Ishikawa (cell line): ENCODE measurements at regions not wholly inside any gene's neighbourhood (a gene's known extent, or its start where the extent isn't known, plus 50 kb on each side); places are given as distances from the start of the nearest gene placed in this dataset.

Experiments used
- CEBPB ChIP-seq: IDR thresholded peaks from 2 replicates; pipeline ENCODE4 v1.6.1; 2012
- CREB1 ChIP-seq: IDR thresholded peaks from 2 replicates; pipeline ENCODE4 v1.6.1; 2012; ENCODE audit warnings: low read depth
- EGR1 ChIP-seq: IDR thresholded peaks from 2 replicates; pipeline ENCODE4 v1.6.1; 2012
- EP300 ChIP-seq: IDR thresholded peaks from 2 replicates; pipeline ENCODE4 v1.6.1; 2012; ENCODE audit warnings: borderline replicate concordance
- FOXM1 ChIP-seq: IDR thresholded peaks from 2 replicates; pipeline ENCODE4 v1.6.1; 2012; ENCODE audit warnings: low read depth, borderline replicate concordance
- NFIC ChIP-seq: IDR thresholded peaks from 2 replicates; pipeline ENCODE4 v1.6.1; 2012
- RAD21 ChIP-seq: IDR thresholded peaks from 2 replicates; pipeline ENCODE4 v1.6.1; 2012; ENCODE audit warnings: low read depth
- TAF1 ChIP-seq: IDR thresholded peaks from 2 replicates; pipeline ENCODE4 v1.6.1; 2012; ENCODE audit warnings: low read depth, mild to moderate bottlenecking
- TCF12 ChIP-seq: IDR thresholded peaks from 2 replicates; pipeline ENCODE4 v1.6.1; 2012; ENCODE audit warnings: low read depth
- TEAD4 ChIP-seq: IDR thresholded peaks from 2 replicates; pipeline ENCODE4 v1.6.1; 2012
- YY1 ChIP-seq: IDR thresholded peaks from 2 replicates; pipeline ENCODE4 v1.6.1; 2012; ENCODE audit warnings: low read depth
- ZBTB7A ChIP-seq: IDR thresholded peaks from 2 replicates; pipeline ENCODE4 v1.6.1; 2012; ENCODE audit warnings: low read depth
- TF ChIP-seq, protein P1 (sequence below): IDR thresholded peaks from 2 replicates; pipeline ENCODE4 v1.6.1; 2012
- TF ChIP-seq, protein P2 (sequence below): IDR thresholded peaks from 2 replicates; pipeline ENCODE4 v1.6.1; 2012
- TF ChIP-seq, protein P3 (sequence below): IDR thresholded peaks from 2 replicates; pipeline ENCODE4 v1.6.1; 2012; ENCODE audit warnings: low read depth, mild to moderate bottlenecking

DNA sequence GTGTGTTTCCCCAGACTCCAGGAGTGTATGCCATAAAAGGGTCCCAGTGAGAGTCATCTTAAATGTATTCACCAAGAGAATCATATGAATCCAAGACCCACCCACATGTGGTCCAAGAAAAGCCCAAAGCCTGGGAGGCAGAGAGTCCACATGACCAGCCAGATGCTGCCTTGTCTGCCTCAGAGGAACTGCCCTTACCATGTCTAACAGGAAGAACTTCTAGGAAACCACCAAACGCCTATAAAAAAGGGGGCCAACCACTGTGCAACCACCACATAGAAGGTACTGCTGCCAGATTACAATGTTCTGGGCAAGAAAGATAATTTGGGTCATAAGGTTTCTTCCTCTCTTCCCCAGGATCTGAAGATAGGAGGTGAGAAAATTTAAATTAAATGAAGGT, 129.8 kb upstream of the SLC24A2 start:
- TF ChIP-seq FOXM1: no peak
- no peak for TF ChIP-seq EP300
- TF ChIP-seq, protein P1, sequence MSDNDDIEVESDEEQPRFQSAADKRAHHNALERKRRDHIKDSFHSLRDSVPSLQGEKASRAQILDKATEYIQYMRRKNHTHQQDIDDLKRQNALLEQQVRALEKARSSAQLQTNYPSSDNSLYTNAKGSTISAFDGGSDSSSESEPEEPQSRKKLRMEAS: no peak
- TF ChIP-seq CEBPB: no peak
- TF ChIP-seq YY1: no peak
- TF ChIP-seq, protein P2, sequence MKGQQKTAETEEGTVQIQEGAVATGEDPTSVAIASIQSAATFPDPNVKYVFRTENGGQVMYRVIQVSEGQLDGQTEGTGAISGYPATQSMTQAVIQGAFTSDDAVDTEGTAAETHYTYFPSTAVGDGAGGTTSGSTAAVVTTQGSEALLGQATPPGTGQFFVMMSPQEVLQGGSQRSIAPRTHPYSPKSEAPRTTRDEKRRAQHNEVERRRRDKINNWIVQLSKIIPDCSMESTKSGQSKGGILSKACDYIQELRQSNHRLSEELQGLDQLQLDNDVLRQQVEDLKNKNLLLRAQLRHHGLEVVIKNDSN: no peak
- no peak for TF ChIP-seq TCF12
- TF ChIP-seq RAD21: no peak
- TF ChIP-seq CREB1: no peak
- TF ChIP-seq NFIC: no peak
- TF ChIP-seq EGR1: no peak
- TF ChIP-seq ZBTB7A: no peak
- no peak for TF ChIP-seq TAF1
- TF ChIP-seq TEAD4: no peak

DNA sequence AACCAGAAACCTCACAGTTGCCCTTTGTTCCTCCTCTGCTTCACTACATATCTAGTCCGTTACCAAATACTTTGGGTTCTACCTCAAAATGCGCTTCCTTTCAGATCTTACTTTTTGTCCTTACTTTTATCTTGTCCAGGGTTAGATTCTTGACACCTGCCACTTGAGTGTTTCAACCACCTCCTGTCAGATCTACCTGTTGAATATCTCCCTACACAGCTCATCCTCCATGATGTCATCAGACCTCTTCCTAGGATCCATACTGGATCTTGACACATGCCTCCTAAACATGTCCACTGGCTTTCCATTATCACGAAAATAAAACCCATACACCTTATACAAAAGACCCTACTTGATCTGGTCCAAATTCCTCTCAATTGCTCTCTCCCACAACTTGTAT, 125.2 kb upstream of the SLC24A2 start:
- TF ChIP-seq NFIC: no peak
- TF ChIP-seq, protein P1: no peak
- TF ChIP-seq CEBPB: no peak
- TF ChIP-seq YY1: no peak
- no peak for TF ChIP-seq TEAD4
- no peak for TF ChIP-seq TCF12
- no peak for TF ChIP-seq RAD21
- TF ChIP-seq, protein P3, sequence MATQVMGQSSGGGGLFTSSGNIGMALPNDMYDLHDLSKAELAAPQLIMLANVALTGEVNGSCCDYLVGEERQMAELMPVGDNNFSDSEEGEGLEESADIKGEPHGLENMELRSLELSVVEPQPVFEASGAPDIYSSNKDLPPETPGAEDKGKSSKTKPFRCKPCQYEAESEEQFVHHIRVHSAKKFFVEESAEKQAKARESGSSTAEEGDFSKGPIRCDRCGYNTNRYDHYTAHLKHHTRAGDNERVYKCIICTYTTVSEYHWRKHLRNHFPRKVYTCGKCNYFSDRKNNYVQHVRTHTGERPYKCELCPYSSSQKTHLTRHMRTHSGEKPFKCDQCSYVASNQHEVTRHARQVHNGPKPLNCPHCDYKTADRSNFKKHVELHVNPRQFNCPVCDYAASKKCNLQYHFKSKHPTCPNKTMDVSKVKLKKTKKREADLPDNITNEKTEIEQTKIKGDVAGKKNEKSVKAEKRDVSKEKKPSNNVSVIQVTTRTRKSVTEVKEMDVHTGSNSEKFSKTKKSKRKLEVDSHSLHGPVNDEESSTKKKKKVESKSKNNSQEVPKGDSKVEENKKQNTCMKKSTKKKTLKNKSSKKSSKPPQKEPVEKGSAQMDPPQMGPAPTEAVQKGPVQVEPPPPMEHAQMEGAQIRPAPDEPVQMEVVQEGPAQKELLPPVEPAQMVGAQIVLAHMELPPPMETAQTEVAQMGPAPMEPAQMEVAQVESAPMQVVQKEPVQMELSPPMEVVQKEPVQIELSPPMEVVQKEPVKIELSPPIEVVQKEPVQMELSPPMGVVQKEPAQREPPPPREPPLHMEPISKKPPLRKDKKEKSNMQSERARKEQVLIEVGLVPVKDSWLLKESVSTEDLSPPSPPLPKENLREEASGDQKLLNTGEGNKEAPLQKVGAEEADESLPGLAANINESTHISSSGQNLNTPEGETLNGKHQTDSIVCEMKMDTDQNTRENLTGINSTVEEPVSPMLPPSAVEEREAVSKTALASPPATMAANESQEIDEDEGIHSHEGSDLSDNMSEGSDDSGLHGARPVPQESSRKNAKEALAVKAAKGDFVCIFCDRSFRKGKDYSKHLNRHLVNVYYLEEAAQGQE: no peak
- TF ChIP-seq TAF1: no peak
- no peak for TF ChIP-seq CREB1
- TF ChIP-seq EGR1: no peak
- TF ChIP-seq FOXM1: no peak
- no peak for TF ChIP-seq ZBTB7A
- TF ChIP-seq, protein P2: no peak

DNA sequence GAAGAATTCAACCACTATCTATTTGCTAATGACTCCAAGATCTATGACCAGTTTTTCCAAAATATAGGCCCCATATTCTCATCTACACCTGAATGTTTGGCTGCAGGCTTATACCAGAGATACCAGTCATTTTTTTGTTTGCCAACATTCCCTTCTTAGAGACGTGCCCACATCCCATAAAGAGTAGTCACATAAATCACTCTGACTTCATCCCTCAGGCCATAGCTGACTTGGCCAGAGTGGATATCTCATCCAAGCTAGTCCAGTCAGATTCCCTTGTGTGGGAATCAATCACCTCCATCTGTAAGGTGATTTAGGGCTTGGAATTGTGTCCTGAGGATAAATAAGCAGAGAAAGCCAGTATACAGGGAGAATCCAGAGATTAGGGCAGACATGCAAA, 124.3 kb upstream of the SLC24A2 start:
- TF ChIP-seq CREB1: no peak
- TF ChIP-seq TAF1: no peak
- TF ChIP-seq EP300: no peak
- TF ChIP-seq NFIC: no peak
- no peak for TF ChIP-seq CEBPB
- TF ChIP-seq RAD21: no peak
- no peak for TF ChIP-seq YY1

DNA sequence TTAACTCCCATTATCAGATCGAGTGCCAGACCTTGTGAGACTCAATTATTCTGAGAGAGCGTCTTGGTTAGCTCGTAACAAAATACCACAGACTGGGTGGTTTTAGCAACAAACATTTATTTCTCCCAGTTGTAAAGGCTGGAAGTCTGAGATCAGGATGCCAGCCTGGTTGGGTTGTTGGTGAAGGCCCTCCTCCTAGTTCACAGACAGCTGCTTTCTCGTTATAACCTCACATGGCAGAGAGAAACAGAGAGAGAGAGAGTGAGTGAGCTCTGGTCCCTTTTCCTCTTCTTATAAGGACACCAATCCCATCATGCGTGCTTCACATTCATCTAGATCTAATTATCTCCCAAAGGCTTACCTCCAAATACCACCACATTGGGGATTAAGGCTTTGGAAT, 114.2 kb upstream of the SLC24A2 start:
- no peak for TF ChIP-seq ZBTB7A
- TF ChIP-seq CREB1: no peak
- TF ChIP-seq FOXM1: no peak
- TF ChIP-seq YY1: no peak
- no peak for TF ChIP-seq TCF12
- TF ChIP-seq, protein P1: no peak
- no peak for TF ChIP-seq RAD21
- no peak for TF ChIP-seq TEAD4
- TF ChIP-seq, protein P3: no peak

DNA sequence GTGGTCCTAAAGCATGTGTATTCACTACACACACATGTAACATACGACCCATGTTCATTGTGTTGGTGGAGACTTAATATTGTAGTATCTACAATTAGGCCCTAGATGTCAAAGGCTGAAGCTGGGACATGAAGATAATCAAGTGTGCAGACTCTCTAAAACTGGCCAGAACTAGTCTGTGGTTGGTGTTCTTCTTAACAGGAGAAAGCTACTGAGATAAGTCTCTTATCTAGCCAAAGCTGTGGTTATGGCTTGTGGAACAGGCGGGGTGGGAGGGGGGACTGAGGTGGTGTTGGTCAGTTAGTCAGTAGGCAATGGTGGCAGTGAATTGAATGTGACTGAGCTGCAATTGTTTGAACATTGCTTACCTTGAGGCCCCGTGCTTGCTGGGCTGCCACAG, 112.7 kb upstream of the SLC24A2 start:
- TF ChIP-seq CEBPB (no peak), TAF1 (no peak), YY1 (no peak), ZBTB7A (no peak), CREB1 (no peak), EP300 (no peak), EGR1 (no peak), FOXM1 (no peak), TCF12 (no peak), NFIC (no peak), TEAD4 (no peak), RAD21 (no peak)
- TF ChIP-seq, protein P2: no peak
- TF ChIP-seq, protein P3: no peak
- TF ChIP-seq, protein P1: no peak
